Peyer's patch (tissue), 4 donors: ENCODE measurements at regions not wholly inside any gene's neighbourhood (a gene's known extent, or its start where the extent isn't known, plus 50 kb on each side); places are given as distances from the start of the nearest gene placed in this dataset.

Experiments used
- CTCF ChIP-seq, 6 experiments: fragments of 450-650 bp in 4 of 6; fragments of 200-600 bp in 2 of 6; sonication (generic) in 1 of 6; IDR thresholded peaks; one replicate each; pipeline ENCODE4 v1.5.1; 2017 to 2019; ENCODE audit warnings: antibody characterized with exemption in 6 of 6, mild to moderate bottlenecking in 3 of 6, moderate library complexity in 1 of 6
- POLR2A ChIP-seq, 2 donors: fragments of 450-650 bp; IDR thresholded peaks; one replicate each; pipeline ENCODE4 v1.5.1; 2017; ENCODE audit warnings: antibody characterized with exemption in 2 of 2, mild to moderate bottlenecking in 2 of 2, moderate library complexity in 2 of 2

GRCh38 chr1:213651077-213651476, 336.7 kb upstream of the PROX1 start:
- TF ChIP-seq CTCF (IDR thresholded peaks at IDR 0.05) (no peak), POLR2A (IDR thresholded peaks at IDR 0.05) (no peak)
